ENCODE measurements at regions not wholly inside any gene's neighbourhood (a gene's known extent, or its start where the extent isn't known, plus 50 kb on each side); places are given as distances from the start of the nearest gene placed in this dataset.

GRCh38 chr12:85374981-85375380 lies 95.0 kb downstream of the ALX1 start:
- H3K4me3 ChIP-seq (ENCODE audit: low read length) = no peak overlapping the region
- H2AFZ ChIP-seq (ENCODE audit: low read depth, low read length) = no peak overlapping the region
- no peaks in the 10 kb centered on the region for H3K36me3 ChIP-seq (replicated peaks; ENCODE audit: low read depth, low read length)
- H3K27me3 ChIP-seq (ENCODE audit: low read depth, low read length) = no peaks in the 10 kb centered on the region
- no peak overlapping the region for H3K9ac ChIP-seq (ENCODE audit: low read length)
- H3K4me1 ChIP-seq (ENCODE audit: low read length) = no peaks in the 10 kb centered on the region
- H3K27ac ChIP-seq (ENCODE audit: low read length) = no peak overlapping the region
- no peak overlapping the region for H3K4me2 ChIP-seq (ENCODE audit: low read length)
- H3K9me3 ChIP-seq (ENCODE audit: insufficient read depth, low read length) = no peaks in the 10 kb centered on the region
- no peaks in the 10 kb centered on the region for H3K79me2 ChIP-seq (ENCODE audit: low read length)
- TF ChIP-seq EZH2phosphoT487 (IDR thresholded peaks at IDR 0.05; ENCODE audit: low read depth) = no peak
- H4K20me1 ChIP-seq (ENCODE audit: insufficient read depth, low read length) = no peaks in the 10 kb centered on the region

GRCh38 chr12:85385406-85385805 lies 105.4 kb downstream of the ALX1 start:
- Histone ChIP-seq H2AFZ (ENCODE audit: low read depth, low read length) (no peak overlapping the region), H3K9me3 (ENCODE audit: insufficient read depth, low read length) (no peaks in the 10 kb centered on the region), H3K9ac (ENCODE audit: low read length) (no peak overlapping the region), H3K27ac (ENCODE audit: low read length) (no peak overlapping the region), H3K4me3 (ENCODE audit: low read length) (no peak overlapping the region), H3K4me1 (ENCODE audit: low read length) (no peaks in the 10 kb centered on the region), H3K36me3 (replicated peaks; ENCODE audit: low read depth, low read length) (no peaks in the 10 kb centered on the region), H3K4me2 (ENCODE audit: low read length) (no peak overlapping the region), H3K27me3 (ENCODE audit: low read depth, low read length) (no peaks in the 10 kb centered on the region), H3K79me2 (ENCODE audit: low read length) (no peaks in the 10 kb centered on the region), H4K20me1 (ENCODE audit: insufficient read depth, low read length) (no peaks in the 10 kb centered on the region)
- TF ChIP-seq CTCF (IDR thresholded peaks at IDR 0.05; ENCODE audit: low read depth, low read length) (no peak), EZH2phosphoT487 (IDR thresholded peaks at IDR 0.05; ENCODE audit: low read depth) (no peak)

DNA sequence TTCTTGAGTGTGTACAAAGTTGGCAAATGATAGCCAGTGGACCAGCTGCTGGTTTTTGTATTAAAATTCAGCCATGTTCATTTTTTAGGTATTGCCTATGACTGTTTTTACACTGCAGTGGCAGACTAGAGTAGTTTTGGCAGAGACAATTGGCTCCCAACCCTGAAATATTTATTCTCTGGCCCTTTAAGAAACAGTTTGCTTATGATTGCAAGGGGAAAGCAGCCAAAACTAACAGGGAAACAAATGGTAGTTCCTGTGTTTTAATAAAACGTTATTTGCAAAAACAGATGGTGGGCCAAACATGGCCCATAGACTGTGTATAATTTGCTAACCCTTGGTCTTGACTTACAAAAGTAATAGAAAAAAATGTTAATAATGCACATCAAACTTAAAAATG lies 110.2 kb downstream of the ALX1 start:
- no peak overlapping the region for H3K4me3 ChIP-seq (ENCODE audit: low read length)
- H2AFZ ChIP-seq (ENCODE audit: low read depth, low read length) = no peak overlapping the region
- no peaks in the 10 kb centered on the region for H3K79me2 ChIP-seq (ENCODE audit: low read length)
- no peaks in the 10 kb centered on the region for H3K27me3 ChIP-seq (ENCODE audit: low read depth, low read length)
- H3K27ac ChIP-seq (ENCODE audit: low read length) = no peak overlapping the region
- H3K9me3 ChIP-seq (ENCODE audit: insufficient read depth, low read length) = no peaks in the 10 kb centered on the region
- no peak for TF ChIP-seq EZH2phosphoT487 (IDR thresholded peaks at IDR 0.05; ENCODE audit: low read depth)
- no peak for TF ChIP-seq CTCF (IDR thresholded peaks at IDR 0.05; ENCODE audit: low read depth, low read length)
- H3K36me3 ChIP-seq (replicated peaks; ENCODE audit: low read depth, low read length) = no peaks in the 10 kb centered on the region
- no peaks in the 10 kb centered on the region for H3K4me1 ChIP-seq (ENCODE audit: low read length)
- no peaks in the 10 kb centered on the region for H4K20me1 ChIP-seq (ENCODE audit: insufficient read depth, low read length)
- H3K4me2 ChIP-seq (ENCODE audit: low read length) = no peak overlapping the region
- H3K9ac ChIP-seq (ENCODE audit: low read length) = no peak overlapping the region

DNA sequence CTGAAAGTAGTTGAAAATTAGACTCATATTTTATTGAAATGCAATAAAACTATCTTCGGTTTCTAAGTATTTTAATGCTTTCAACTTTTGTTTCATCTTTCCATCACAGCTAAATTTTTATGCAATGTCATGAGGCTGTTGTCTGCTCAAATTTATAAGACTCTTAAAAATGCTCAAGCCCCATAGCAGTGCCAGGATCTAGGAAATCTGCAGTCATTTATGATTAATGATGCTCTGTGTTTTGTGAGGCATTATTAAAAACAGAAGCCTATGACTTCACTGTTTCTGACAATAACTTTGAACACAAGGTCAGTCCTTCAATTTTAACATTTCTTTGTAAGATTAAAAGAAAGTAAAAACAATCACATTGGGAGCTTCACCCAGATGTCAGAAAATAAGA lies 112.5 kb downstream of the ALX1 start:
- no peaks in the 10 kb centered on the region for H3K79me2 ChIP-seq (ENCODE audit: low read length)
- H3K4me3 ChIP-seq (ENCODE audit: low read length) = no peak overlapping the region
- H3K36me3 ChIP-seq (replicated peaks; ENCODE audit: low read depth, low read length) = no peaks in the 10 kb centered on the region
- H3K9ac ChIP-seq (ENCODE audit: low read length) = no peak overlapping the region
- no peaks in the 10 kb centered on the region for H4K20me1 ChIP-seq (ENCODE audit: insufficient read depth, low read length)
- H3K4me2 ChIP-seq (ENCODE audit: low read length) = no peak overlapping the region
- no peaks in the 10 kb centered on the region for H3K4me1 ChIP-seq (ENCODE audit: low read length)
- no peak overlapping the region for H2AFZ ChIP-seq (ENCODE audit: low read depth, low read length)
- no peaks in the 10 kb centered on the region for H3K27me3 ChIP-seq (ENCODE audit: low read depth, low read length)
- TF ChIP-seq CTCF (IDR thresholded peaks at IDR 0.05; ENCODE audit: low read depth, low read length) (no peak), EZH2phosphoT487 (IDR thresholded peaks at IDR 0.05; ENCODE audit: low read depth) (no peak)
- no peak overlapping the region for H3K27ac ChIP-seq (ENCODE audit: low read length)
- H3K9me3 ChIP-seq (ENCODE audit: insufficient read depth, low read length) = no peaks in the 10 kb centered on the region

GRCh38 chr12:85393606-85394005 lies 113.6 kb downstream of the ALX1 start:
- no peaks in the 10 kb centered on the region for H3K9me3 ChIP-seq (ENCODE audit: insufficient read depth, low read length)
- no peak overlapping the region for H3K9ac ChIP-seq (ENCODE audit: low read length)
- no peak overlapping the region for H2AFZ ChIP-seq (ENCODE audit: low read depth, low read length)
- TF ChIP-seq CTCF (IDR thresholded peaks at IDR 0.05; ENCODE audit: low read depth, low read length) (no peak), EZH2phosphoT487 (IDR thresholded peaks at IDR 0.05; ENCODE audit: low read depth) (no peak)
- H3K4me2 ChIP-seq (ENCODE audit: low read length) = no peak overlapping the region
- no peaks in the 10 kb centered on the region for H4K20me1 ChIP-seq (ENCODE audit: insufficient read depth, low read length)
- no peaks in the 10 kb centered on the region for H3K27me3 ChIP-seq (ENCODE audit: low read depth, low read length)
- no peaks in the 10 kb centered on the region for H3K79me2 ChIP-seq (ENCODE audit: low read length)
- H3K4me3 ChIP-seq (ENCODE audit: low read length) = no peak overlapping the region
- no peak overlapping the region for H3K27ac ChIP-seq (ENCODE audit: low read length)
- no peaks in the 10 kb centered on the region for H3K4me1 ChIP-seq (ENCODE audit: low read length)
- no peaks in the 10 kb centered on the region for H3K36me3 ChIP-seq (replicated peaks; ENCODE audit: low read depth, low read length)
